ENCODE measurements at regions not wholly inside any gene's neighbourhood (a gene's known extent, or its start where the extent isn't known, plus 50 kb on each side); places are given as distances from the start of the nearest gene placed in this dataset.

GRCh38 chr2:65850695-65851094, 418.3 kb upstream of the SPRED2 start:
- TF ChIP-seq POLR2A (IDR thresholded peaks at IDR 0.05) (no peak), CTCF (IDR thresholded peaks at IDR 0.05) (no peak)

Measured in Peyer's patch (tissue), 4 donors.